Tibial nerve (tissue), 3 donors: ENCODE measurements at regions not wholly inside any gene's neighbourhood (a gene's known extent, or its start where the extent isn't known, plus 50 kb on each side); places are given as distances from the start of the nearest gene placed in this dataset.

Source experiments
- CTCF ChIP-seq, 5 experiments: fragments of 200-600 bp in 3 of 5; fragments of 450-650 bp in 2 of 5; sonication (generic) in 3 of 5; IDR thresholded peaks; one replicate each; pipeline ENCODE4 v1.5.1; 2016 to 2019; ENCODE audit warnings: antibody characterized with exemption in 5 of 5, mild to moderate bottlenecking in 3 of 5, moderate library complexity in 2 of 5
- POLR2A ChIP-seq, 2 donors: fragments of 450-650 bp; IDR thresholded peaks; one replicate each; pipeline ENCODE4 v1.6.1; 2017; ENCODE audit warnings: antibody characterized with exemption in 2 of 2, mild to moderate bottlenecking in 2 of 2, moderate library complexity in 2 of 2

DNA sequence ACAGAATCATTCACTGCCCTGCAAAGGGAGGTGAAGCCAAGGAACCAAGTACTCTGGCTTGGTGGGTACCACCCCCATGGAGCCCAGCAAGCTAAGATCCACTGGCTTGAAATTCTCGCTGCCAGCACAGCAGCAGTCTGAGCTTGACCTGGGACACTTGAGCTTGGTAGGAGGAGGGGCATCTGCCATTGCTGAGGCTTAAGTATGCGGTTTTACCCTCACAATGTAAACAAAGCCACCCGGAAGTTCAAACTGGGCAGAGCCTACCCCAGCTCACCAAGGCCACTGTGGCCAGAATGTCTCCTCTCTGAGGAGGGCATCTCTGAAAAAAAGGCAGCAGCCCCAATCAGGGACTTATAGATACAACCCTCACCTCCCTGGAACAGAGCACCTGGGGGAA, 1050.0 kb upstream of the GHITM start:
- TF ChIP-seq POLR2A (IDR thresholded peaks at IDR 0.05) (no peak), CTCF (IDR thresholded peaks at IDR 0.05) (no peak)
